GM12878 (cell line): ENCODE measurements at regions not wholly inside any gene's neighbourhood (a gene's known extent, or its start where the extent isn't known, plus 50 kb on each side); places are given as distances from the start of the nearest gene placed in this dataset.

Experiments used
- CHD1 ChIP-seq: IDR thresholded peaks from 2 replicates; pipeline ENCODE4 v1.6.1; 2012; ENCODE audit warnings: low read depth, low read length, improper control_type of control experiment
- CHD2 ChIP-seq: IDR thresholded peaks from 2 replicates; pipeline ENCODE4 v1.6.1; 2011; ENCODE audit warnings: low read depth, low read length, improper control_type of control experiment, borderline replicate concordance
- CTCF ChIP-seq, 3 experiments: IDR thresholded peaks in 2 of 3; conservative IDR thresholded peaks in 1 of 3; 2 replicates each; pipeline ENCODE4 v1.5.1; 2011; ENCODE audit warnings: low read depth in 3 of 3, low read length in 3 of 3, mild to moderate bottlenecking in 3 of 3, control low read depth in 2 of 3, moderate library complexity in 2 of 3, inconsistent platforms in 1 of 3, mixed read lengths in 1 of 3; ENCODE audit not compliant: control insufficient read depth in 2 of 3, insufficient read depth in 1 of 3; ENCODE audit errors: extremely low read depth in 1 of 3
- EP300 ChIP-seq, 2 experiments: fragments of 150-350 bp in 1 of 2; IDR thresholded peaks; 2 replicates each; pipeline ENCODE4 v1.6.1; 2011 to 2012; ENCODE audit warnings: low read depth in 2 of 2, low read length in 2 of 2, borderline replicate concordance in 1 of 2, improper control_type of control experiment in 1 of 2, inconsistent platforms in 1 of 2; ENCODE audit not compliant: control insufficient read depth in 1 of 2
- EZH2 ChIP-seq: IDR thresholded peaks from 2 replicates; pipeline ENCODE4 v1.6.1; 2012; ENCODE audit warnings: low read depth, mild to moderate bottlenecking, control low read depth, inconsistent platforms, low read length, borderline replicate concordance; ENCODE audit not compliant: control insufficient read depth
- MEF2A ChIP-seq: IDR thresholded peaks from 2 replicates; pipeline ENCODE4 v1.6.1; 2011; ENCODE audit warnings: low read depth, mild to moderate bottlenecking, low read length, moderate library complexity; ENCODE audit not compliant: insufficient read depth
- MTA3 ChIP-seq: IDR thresholded peaks from 2 replicates; pipeline ENCODE4 v1.6.1; 2012; ENCODE audit warnings: low read length, inconsistent platforms, borderline replicate concordance
- SIX5 ChIP-seq: IDR thresholded peaks from 2 replicates; pipeline ENCODE4 v1.6.1; 2011; ENCODE audit warnings: mild to moderate bottlenecking, low read depth, low read length, moderate library complexity; ENCODE audit not compliant: severe bottlenecking
- SMAD5 ChIP-seq: IDR thresholded peaks from 2 replicates; pipeline ENCODE4 v1.6.1; 2016; ENCODE audit warnings: antibody characterized with exemption, low read depth
- YY1 ChIP-seq: IDR thresholded peaks from 2 replicates; pipeline ENCODE4 v1.6.1; 2011; ENCODE audit warnings: low read depth, mild to moderate bottlenecking, low read length

- TF ChIP-seq MTA3 (no peak), YY1 (no peak), SMAD5 (no peak), EZH2 (no peak), CTCF (IDR thresholded peaks at IDR 0.05 in 2 of 3, conservative IDR thresholded peaks at IDR 0.05 in 1 of 3; ENCODE audit: control insufficient read depth in 2 of 3, extremely low read depth in 1 of 3, insufficient read depth in 1 of 3, low read depth in 3 of 3, low read length in 3 of 3) (no peak), CHD2 (no peak), CHD1 (no peak), EP300 (IDR thresholded peaks at IDR 0.05; ENCODE audit: borderline replicate concordance in 1 of 2, control insufficient read depth in 1 of 2, low read depth in 2 of 2, low read length in 2 of 2) (no peak), SIX5 (no peak), MEF2A (no peak)
Observed at GRCh38 chr11:116539211-116539610, 233.6 kb downstream of the BUD13 start.
